ENCODE measurements at regions not wholly inside any gene's neighbourhood (a gene's known extent, or its start where the extent isn't known, plus 50 kb on each side); places are given as distances from the start of the nearest gene placed in this dataset.
"Not testable (repeated sequence)": the region's sequence is repeated elsewhere in the genome, so short reads cannot be mapped to it uniquely, and the experiment has no call there.

- no peak overlapping the region for H3K27ac Mint-ChIP-seq
- H3K36me3 Mint-ChIP-seq, result no peaks in the 10 kb centered on the region
- ATAC-seq, result no peak
- peaks cover 2% of the 10 kb centered on the region for H3K9me3 Mint-ChIP-seq
- no peaks in the 10 kb centered on the region for H3K4me1 Mint-ChIP-seq
- no peak overlapping the region for H3K4me3 Mint-ChIP-seq
- H3K27me3 Mint-ChIP-seq, result no peaks in the 10 kb centered on the region
Observed at GRCh38 chr2:49767316-49767715, 613.0 kb upstream of the FSHR start.

DNA sequence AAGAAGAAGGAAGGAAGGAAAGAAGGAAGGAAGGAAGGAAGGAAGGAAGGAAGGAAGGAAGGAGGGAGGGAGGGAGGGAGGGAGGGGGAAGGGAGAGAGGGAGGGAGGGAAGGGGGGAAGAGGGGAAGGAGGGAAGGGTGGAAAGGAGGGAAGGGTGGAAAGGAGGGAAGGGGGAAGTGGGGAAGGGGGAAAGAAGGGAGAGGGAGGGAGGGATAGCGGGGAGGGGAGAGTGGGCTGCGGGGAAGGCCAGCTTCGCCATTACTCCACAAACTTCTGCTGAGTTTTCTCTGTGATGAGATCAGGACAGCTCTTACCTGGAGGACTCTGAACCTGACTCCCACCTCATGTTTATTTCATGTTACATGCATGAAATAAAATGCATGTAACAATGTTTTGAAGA lies 601.5 kb upstream of the FSHR start:
- no peak for ATAC-seq

DNA sequence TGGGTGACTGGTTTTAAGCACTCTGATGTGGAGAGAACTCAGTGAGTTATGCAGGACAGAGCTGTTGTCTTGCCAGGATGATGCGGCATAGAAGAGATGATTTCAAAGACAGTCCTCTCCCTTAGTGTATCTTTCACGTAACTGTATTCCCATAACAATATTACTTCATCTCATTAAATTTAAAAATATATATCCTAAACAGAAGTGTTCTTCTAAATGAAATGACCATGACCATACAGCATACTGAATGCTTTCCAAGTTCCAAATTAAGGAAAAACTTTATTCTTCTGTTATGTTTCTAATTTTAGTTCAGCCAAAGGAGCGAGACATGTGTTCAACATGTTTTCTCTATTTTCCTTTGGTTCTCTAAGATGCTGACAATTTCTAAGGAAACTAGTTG lies 600.1 kb upstream of the FSHR start:
- Mint-ChIP-seq H3K4me1 (no peaks in the 10 kb centered on the region), H3K4me3 (no peak overlapping the region), H3K27ac (no peak overlapping the region)

More for the DNA sequence above, 601.5 kb upstream of the FSHR start:
- H3K9me3 Mint-ChIP-seq, result peaks cover 5% of the 10 kb centered on the region
- H3K36me3 Mint-ChIP-seq, result no peaks in the 10 kb centered on the region
- no peak overlapping the region for H3K27ac Mint-ChIP-seq
- no peak overlapping the region for H3K4me3 Mint-ChIP-seq
- H3K27me3 Mint-ChIP-seq, result no peaks in the 10 kb centered on the region
- no peaks in the 10 kb centered on the region for H3K4me1 Mint-ChIP-seq

GRCh38 chr2:49753344-49753985 lies 599.1 kb upstream of the FSHR start:
- no peak overlapping the region for H3K27ac Mint-ChIP-seq
- ATAC-seq, result no peak

More for the DNA sequence above, 600.1 kb upstream of the FSHR start:
- ATAC-seq, result no peak
- Mint-ChIP-seq H3K9me3 (peaks cover 5% of the 10 kb centered on the region), H3K36me3 (no peaks in the 10 kb centered on the region), H3K27me3 (no peaks in the 10 kb centered on the region)

GRCh38 chr2:49737606-49738005 lies 583.3 kb upstream of the FSHR start:
- Mint-ChIP-seq H3K4me3 (no peak overlapping the region), H3K9me3 (peaks cover 9% of the 10 kb centered on the region), H3K27ac (no peak overlapping the region), H3K4me1 (no peaks in the 10 kb centered on the region), H3K36me3 (no peaks in the 10 kb centered on the region), H3K27me3 (no peaks in the 10 kb centered on the region)
- no peak for ATAC-seq

More at GRCh38 chr2:49753344-49753985, 599.1 kb upstream of the FSHR start:
- H3K36me3 Mint-ChIP-seq, result no peaks in the 10 kb centered on the region
- H3K4me1 Mint-ChIP-seq, result no peaks in the 10 kb centered on the region
- no peak overlapping the region for H3K4me3 Mint-ChIP-seq
- H3K9me3 Mint-ChIP-seq, result peaks cover 3% of the 10 kb centered on the region
- no peaks in the 10 kb centered on the region for H3K27me3 Mint-ChIP-seq

DNA sequence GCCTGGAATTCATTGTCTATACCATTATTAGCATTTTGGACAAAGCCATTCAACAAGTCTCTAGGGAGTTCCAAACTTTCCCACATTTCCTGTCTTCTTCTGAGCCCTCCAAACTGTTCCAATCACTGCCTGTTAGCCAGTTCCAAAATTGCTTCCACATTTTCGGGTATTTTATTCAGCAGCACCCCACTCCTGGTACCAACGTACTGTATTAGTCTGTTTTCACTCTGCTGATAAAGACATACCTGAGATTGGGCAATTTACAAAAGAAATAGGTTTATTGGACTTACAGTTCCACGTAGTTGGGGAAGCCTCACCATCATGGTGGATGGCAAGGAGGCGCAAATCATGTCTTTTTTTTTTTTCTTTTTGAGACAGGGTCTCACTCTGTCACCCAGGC lies 578.6 kb upstream of the FSHR start:
- not testable (repeated sequence) for H3K4me1 Mint-ChIP-seq, ATAC-seq, H3K27ac Mint-ChIP-seq, H3K4me3 Mint-ChIP-seq, H3K36me3 Mint-ChIP-seq, H3K27me3 Mint-ChIP-seq
- peaks cover 11% of the 10 kb centered on the region for H3K9me3 Mint-ChIP-seq

GRCh38 chr2:49719241-49719640 lies 564.9 kb upstream of the FSHR start:
- no peaks in the 10 kb centered on the region for H3K4me1 Mint-ChIP-seq
- no peak overlapping the region for H3K27ac Mint-ChIP-seq
- no peaks in the 10 kb centered on the region for H3K9me3 Mint-ChIP-seq
- no peak for ATAC-seq
- H3K36me3 Mint-ChIP-seq, result no peaks in the 10 kb centered on the region
- H3K27me3 Mint-ChIP-seq, result no peaks in the 10 kb centered on the region
- H3K4me3 Mint-ChIP-seq, result no peak overlapping the region

GRCh38 chr2:49715597-49715996 lies 561.3 kb upstream of the FSHR start:
- no peaks in the 10 kb centered on the region for H3K4me1 Mint-ChIP-seq
- no peaks in the 10 kb centered on the region for H3K36me3 Mint-ChIP-seq
- H3K4me3 Mint-ChIP-seq, result no peak overlapping the region
- no peak for ATAC-seq
- no peaks in the 10 kb centered on the region for H3K27me3 Mint-ChIP-seq
- no peak overlapping the region for H3K27ac Mint-ChIP-seq
- no peaks in the 10 kb centered on the region for H3K9me3 Mint-ChIP-seq

DNA sequence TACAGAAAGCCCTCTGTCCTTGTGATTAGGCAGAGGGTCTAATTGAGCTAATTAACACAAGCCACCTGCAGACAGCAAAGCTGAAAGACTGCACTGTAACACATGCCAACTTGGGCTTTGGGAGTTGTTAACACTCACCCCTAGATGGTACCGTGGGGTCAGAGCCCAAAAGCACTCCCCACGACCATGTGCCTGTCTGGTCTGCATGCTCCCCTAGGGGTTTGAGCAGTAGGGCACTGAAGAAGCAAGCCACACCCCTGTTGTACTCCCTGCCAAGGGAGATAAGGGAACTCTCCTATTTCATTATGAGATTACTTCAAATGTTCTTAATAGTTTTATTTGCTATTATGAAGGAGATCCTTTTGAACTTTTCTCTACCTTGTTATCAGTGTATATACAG lies 560.1 kb upstream of the FSHR start:
- Mint-ChIP-seq H3K27me3 (no peaks in the 10 kb centered on the region), H3K9me3 (peaks cover 1% of the 10 kb centered on the region), H3K4me1 (no peaks in the 10 kb centered on the region), H3K4me3 (no peak overlapping the region), H3K27ac (no peak overlapping the region), H3K36me3 (no peaks in the 10 kb centered on the region)
- no peak for ATAC-seq

DNA sequence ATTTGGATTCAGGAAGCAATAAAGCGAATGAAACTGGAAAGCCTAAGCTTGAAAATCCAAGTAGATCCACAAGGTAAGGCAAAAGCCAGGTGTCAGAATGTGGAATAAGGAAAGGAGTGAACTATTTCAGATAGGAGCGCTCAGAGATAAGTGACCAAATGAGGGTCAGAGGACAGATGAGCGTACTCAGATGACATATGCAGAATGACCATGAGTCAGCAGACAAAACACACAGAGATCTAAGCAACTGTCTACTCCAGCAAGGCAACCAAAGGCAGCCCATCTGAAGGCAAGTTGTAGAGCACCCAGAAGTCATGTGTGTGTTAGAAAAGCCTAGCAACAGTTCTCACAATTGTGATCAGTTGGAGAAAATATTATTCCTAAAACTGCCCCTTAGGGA lies 548.4 kb upstream of the FSHR start:
- Mint-ChIP-seq H3K27ac (no peak overlapping the region), H3K4me1 (no peaks in the 10 kb centered on the region)

GRCh38 chr2:49693961-49694360 lies 539.6 kb upstream of the FSHR start:
- no peaks in the 10 kb centered on the region for H3K27me3 Mint-ChIP-seq
- ATAC-seq, result no peak
- H3K9me3 Mint-ChIP-seq, result peaks cover 10% of the 10 kb centered on the region
- no peaks in the 10 kb centered on the region for H3K36me3 Mint-ChIP-seq
- H3K27ac Mint-ChIP-seq, result no peak overlapping the region
- H3K4me1 Mint-ChIP-seq, result no peaks in the 10 kb centered on the region
- H3K4me3 Mint-ChIP-seq, result no peak overlapping the region

More for the DNA sequence above, 548.4 kb upstream of the FSHR start:
- Mint-ChIP-seq H3K27me3 (no peaks in the 10 kb centered on the region), H3K9me3 (peaks cover 7% of the 10 kb centered on the region), H3K4me3 (no peak overlapping the region), H3K36me3 (no peaks in the 10 kb centered on the region)
- no peak for ATAC-seq

DNA sequence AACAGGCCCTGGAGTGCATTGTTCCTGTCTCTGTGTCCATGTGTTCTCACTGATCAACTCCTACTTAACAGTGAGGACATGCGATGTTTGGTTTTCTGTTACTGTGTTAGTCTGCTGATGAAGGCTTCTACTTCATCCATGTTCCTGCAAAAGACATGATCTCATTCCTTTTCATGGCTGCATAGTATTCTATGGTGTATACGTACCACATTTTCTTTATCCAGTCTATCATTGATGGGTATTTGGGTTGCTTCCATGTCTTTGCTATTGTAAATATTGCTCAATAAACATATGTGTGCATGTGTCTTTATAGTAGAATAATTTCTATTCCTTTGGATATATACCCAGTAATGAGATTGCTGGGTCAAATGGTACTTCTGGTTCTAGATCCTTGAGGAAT lies 537.7 kb upstream of the FSHR start:
- not testable (repeated sequence) for H3K36me3 Mint-ChIP-seq

DNA sequence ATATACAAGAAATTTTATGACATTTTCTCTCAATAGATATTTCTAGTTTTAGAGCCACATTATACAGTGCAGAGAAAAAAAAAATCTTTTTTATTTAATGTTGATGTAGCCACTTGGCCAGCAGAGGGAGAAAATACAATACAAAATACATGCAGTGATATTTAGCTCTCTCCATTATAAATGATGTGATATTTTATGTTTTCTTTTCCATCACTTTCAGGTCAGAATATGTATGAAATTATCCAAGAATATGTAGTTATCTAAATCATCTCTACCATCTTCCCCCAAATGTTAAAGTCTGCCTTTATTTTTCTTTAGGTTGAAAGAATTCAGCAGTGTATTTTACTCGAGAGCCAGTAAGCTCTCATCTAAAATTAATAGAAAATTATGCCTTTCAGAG lies 533.6 kb upstream of the FSHR start:
- ATAC-seq, result no peak
- Mint-ChIP-seq H3K36me3 (no peaks in the 10 kb centered on the region), H3K4me3 (no peak overlapping the region), H3K27ac (no peak overlapping the region), H3K27me3 (no peaks in the 10 kb centered on the region), H3K9me3 (peaks cover 8% of the 10 kb centered on the region), H3K4me1 (no peaks in the 10 kb centered on the region)

More for the DNA sequence above, 537.7 kb upstream of the FSHR start:
- H3K27me3 Mint-ChIP-seq, ATAC-seq, H3K4me1 Mint-ChIP-seq, H3K27ac Mint-ChIP-seq, H3K9me3 Mint-ChIP-seq, H3K4me3 Mint-ChIP-seq: not testable (repeated sequence)

DNA sequence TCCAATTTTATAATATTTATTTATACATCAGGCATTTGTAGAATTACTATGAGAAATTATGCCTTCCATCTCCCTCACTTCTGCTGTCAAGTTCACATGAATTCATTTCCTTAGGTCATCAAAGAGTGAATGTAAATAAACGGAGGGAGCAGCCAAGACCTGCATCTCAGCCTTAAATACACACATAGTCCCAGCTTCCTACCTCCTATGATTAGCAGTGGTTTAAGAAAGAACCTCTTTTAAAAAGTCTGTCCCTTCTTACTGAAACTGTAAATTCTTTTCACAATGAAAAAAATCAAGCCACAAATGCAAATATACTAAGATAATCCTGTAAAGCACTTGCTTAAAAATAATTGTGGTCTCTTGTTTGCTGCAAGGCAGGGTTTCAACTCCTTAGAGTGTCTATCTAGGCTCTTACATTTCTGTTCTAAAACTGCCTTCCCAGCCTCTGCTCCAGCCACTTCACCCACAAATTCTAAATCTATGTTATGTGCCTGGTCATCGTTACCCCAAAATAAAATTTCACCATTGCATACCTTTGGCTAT lies 532.7 kb upstream of the FSHR start:
- H3K4me1 Mint-ChIP-seq, result no peaks in the 10 kb centered on the region
- H3K27ac Mint-ChIP-seq, result no peak overlapping the region
- no peak overlapping the region for H3K4me3 Mint-ChIP-seq
- H3K9me3 Mint-ChIP-seq, result peaks cover 4% of the 10 kb centered on the region
- ATAC-seq, result no peak
- H3K27me3 Mint-ChIP-seq, result no peaks in the 10 kb centered on the region
- H3K36me3 Mint-ChIP-seq, result no peaks in the 10 kb centered on the region

- ATAC-seq, result no peak
- no peaks in the 10 kb centered on the region for H3K36me3 Mint-ChIP-seq
- H3K4me3 Mint-ChIP-seq, result no peak overlapping the region
Observed at GRCh38 chr2:49686291-49686690, 532.0 kb upstream of the FSHR start.

GRCh38 chr2:49677227-49677626 lies 522.9 kb upstream of the FSHR start:
- Mint-ChIP-seq H3K4me3 (no peak overlapping the region), H3K27ac (no peak overlapping the region), H3K4me1 (no peaks in the 10 kb centered on the region), H3K27me3 (no peaks in the 10 kb centered on the region), H3K36me3 (no peaks in the 10 kb centered on the region), H3K9me3 (no peaks in the 10 kb centered on the region)
- no peak for ATAC-seq

More at GRCh38 chr2:49686291-49686690, 532.0 kb upstream of the FSHR start:
- H3K9me3 Mint-ChIP-seq, result peaks cover 2% of the 10 kb centered on the region
- H3K27ac Mint-ChIP-seq, result no peak overlapping the region
- no peaks in the 10 kb centered on the region for H3K27me3 Mint-ChIP-seq
- H3K4me1 Mint-ChIP-seq, result no peaks in the 10 kb centered on the region

All from stimulated activated memory B cell treated with anti-CD40 and anti-IgM and Interleukin-4, amounts not matched to agents 10 μg/mL and 1 μg/mL and 100 μg/mL, for 72 hours (primary cell).